Keratinocyte (primary cell): ENCODE measurements at regions not wholly inside any gene's neighbourhood (a gene's known extent, or its start where the extent isn't known, plus 50 kb on each side); places are given as distances from the start of the nearest gene placed in this dataset.

Experiments
- EZH2 ChIP-seq: IDR thresholded peaks from one replicate; pipeline ENCODE4 v1.6.1; 2012; ENCODE audit warnings: inconsistent platforms, mild to moderate bottlenecking, low read length, moderate library complexity
- TF ChIP-seq, protein P1 (sequence below), 3 experiments: IDR thresholded peaks in 1 of 3; conservative IDR thresholded peaks in 1 of 3; optimal IDR thresholded peaks in 1 of 3; 2 replicates in 2 of 3; 3 replicates in 1 of 3; pipeline versions ENCODE3 to v1.5.1; 2011; ENCODE audit warnings: low read length in 3 of 3, mild to moderate bottlenecking in 3 of 3, moderate library complexity in 2 of 3, control low read depth in 1 of 3, inconsistent platforms in 1 of 3; ENCODE audit not compliant: insufficient read depth in 2 of 3; ENCODE audit errors: extremely low read depth in 1 of 3

DNA sequence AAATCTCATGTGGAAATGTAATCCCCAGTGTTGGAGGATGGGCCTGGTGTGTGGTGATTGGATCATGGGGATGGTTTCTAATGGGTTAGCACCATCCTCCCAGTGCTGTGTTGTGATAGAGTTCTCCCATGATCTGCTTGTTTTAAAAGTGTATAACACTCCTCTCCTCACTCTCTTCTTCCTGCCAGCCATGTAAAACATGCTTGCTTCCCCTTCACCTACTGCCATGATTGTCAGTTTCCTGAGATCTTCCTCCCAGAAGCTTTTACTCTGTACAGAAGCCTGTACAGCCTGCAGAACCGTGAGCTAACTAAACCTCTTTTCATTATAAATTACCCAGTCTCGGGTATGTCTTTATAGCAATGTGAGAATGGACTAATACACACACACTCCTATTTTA is 499.1 kb downstream of the RASEF start:
- TF ChIP-seq, protein P1, sequence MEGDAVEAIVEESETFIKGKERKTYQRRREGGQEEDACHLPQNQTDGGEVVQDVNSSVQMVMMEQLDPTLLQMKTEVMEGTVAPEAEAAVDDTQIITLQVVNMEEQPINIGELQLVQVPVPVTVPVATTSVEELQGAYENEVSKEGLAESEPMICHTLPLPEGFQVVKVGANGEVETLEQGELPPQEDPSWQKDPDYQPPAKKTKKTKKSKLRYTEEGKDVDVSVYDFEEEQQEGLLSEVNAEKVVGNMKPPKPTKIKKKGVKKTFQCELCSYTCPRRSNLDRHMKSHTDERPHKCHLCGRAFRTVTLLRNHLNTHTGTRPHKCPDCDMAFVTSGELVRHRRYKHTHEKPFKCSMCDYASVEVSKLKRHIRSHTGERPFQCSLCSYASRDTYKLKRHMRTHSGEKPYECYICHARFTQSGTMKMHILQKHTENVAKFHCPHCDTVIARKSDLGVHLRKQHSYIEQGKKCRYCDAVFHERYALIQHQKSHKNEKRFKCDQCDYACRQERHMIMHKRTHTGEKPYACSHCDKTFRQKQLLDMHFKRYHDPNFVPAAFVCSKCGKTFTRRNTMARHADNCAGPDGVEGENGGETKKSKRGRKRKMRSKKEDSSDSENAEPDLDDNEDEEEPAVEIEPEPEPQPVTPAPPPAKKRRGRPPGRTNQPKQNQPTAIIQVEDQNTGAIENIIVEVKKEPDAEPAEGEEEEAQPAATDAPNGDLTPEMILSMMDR (optimal IDR thresholded peaks at IDR 0.05 in 1 of 3, IDR thresholded peaks at IDR 0.05 in 1 of 3, conservative IDR thresholded peaks at IDR 0.05 in 1 of 3; ENCODE audit: extremely low read depth in 1 of 3, insufficient read depth in 2 of 3, low read length in 3 of 3) = no peak
- no peak for TF ChIP-seq EZH2
